Activated T-helper 9 cell treated with anti-CD3 and anti-CD28 coated beads, Interleukin-2, amount 50 U/mL, for 16 hours (primary cell): ENCODE measurements at regions not wholly inside any gene's neighbourhood (a gene's known extent, or its start where the extent isn't known, plus 50 kb on each side); places are given as distances from the start of the nearest gene placed in this dataset.
"Not testable (repeated sequence)": the region's sequence is repeated elsewhere in the genome, so short reads cannot be mapped to it uniquely, and the experiment has no call there.

Source experiments
- DNase-seq: peaks from one replicate; pipeline ENCODE4 v3.0.0-alpha.2; 2020; ENCODE audit warnings: low read depth

- no peak for DNase-seq
Measured at GRCh38 chr3:187852842-187853730, 107.8 kb upstream of the BCL6 start.

- no peak for DNase-seq
Measured at GRCh38 chr3:187855131-187855530, 109.9 kb upstream of the BCL6 start.

DNA sequence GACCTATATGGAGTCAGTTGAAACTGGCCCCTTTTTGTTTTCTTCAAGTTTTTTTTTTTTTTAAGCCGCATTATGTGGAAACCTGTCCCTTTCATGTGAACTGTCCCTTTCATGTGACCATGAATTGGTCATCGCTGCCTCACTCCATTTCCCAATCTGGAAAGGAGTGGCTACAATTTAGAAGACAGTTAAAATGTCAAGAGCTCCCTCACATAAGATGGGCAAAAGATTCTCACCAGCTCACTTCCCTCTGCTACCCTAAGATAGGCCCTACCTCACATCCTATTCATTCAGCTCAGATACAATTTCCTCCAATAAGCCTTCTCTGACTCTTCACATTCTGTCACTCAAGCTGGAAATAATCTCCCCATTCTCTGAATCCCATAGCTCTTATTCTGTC is 111.3 kb upstream of the BCL6 start:
- no peak for DNase-seq

DNA sequence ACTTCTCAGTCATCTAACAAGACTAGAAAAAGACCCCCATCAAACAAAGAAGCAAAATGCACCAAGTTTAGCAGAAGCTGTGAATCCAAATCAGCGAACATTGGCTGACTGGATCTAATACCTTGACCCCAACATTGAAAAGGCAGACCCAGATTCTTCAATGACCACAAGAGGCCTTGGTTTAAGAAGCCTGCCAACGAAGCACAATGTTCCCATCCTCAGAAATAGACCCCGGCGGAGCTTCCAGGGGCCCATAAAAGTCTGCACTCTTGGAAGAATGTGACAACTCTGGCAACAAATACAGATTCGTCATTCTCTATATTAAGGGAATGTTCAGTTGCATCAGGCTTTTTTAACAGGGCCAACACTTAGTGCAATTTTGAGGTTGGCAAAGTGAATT is 112.8 kb upstream of the BCL6 start:
- DNase-seq = no peak

DNA sequence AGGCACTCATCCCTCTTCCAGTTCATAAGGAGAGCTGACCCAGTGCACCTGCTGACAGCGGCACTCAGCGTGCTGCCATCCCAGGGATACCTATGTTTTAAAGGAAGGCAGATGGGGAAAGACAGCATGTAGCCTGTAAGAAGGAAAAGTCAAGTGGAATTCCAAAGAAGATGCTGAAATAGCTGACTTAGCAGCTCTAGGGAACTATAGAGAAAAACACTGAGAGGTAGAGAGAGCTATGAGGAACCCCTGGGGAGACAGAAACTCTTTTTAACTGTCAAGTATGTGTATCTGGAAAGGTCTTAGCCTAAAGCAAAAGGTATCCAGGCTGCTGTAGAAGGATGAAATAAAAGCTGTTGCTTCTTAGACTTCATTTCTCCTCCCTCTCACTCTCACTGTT is 113.4 kb upstream of the BCL6 start:
- DNase-seq = no peak

GRCh38 chr3:187862701-187863277 is 117.5 kb upstream of the BCL6 start:
- DNase-seq = not testable (repeated sequence)

- DNase-seq = no peak
Measured at GRCh38 chr3:187870360-187871203, 125.3 kb upstream of the BCL6 start.

DNA sequence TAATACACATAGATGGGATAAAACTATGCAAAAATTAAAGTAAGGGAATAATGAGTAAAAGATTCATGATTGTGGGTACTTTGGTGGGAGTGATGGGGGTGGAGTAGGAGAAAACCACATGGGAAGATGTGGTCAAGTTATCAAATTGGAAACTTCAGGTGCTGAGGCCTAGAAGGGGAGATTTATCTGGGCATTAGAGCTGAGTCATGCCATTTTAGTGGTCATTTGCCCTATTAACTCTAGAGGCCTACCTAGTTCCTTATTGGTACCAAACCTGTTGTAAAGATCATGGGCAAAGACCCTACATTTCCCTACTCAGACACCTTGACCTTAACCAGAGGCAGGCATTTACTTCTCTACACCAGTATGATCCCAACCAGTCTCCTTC is 125.9 kb upstream of the BCL6 start:
- no peak for DNase-seq

- no peak for DNase-seq
Measured at GRCh38 chr3:187871848-187872247, 126.6 kb upstream of the BCL6 start.

DNA sequence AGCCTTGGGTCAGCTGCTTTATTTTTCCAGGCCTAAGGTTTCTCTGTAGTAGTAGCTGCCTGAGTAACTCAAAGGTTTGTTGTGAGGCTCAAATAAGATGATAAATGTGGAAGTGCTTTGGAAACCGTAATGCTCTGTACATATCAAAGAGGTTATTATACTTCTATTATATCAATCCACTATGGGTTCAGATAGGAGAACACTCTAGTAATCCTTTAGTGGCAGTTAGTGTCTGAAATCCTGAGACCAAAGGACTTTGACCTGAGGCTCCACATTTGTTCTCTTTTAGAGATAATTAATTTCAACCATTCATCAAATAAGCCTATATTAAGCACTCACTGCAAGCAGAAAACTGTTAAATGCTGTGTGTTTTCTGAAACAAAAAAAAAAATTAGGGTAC is 128.6 kb upstream of the BCL6 start:
- no peak for DNase-seq

DNA sequence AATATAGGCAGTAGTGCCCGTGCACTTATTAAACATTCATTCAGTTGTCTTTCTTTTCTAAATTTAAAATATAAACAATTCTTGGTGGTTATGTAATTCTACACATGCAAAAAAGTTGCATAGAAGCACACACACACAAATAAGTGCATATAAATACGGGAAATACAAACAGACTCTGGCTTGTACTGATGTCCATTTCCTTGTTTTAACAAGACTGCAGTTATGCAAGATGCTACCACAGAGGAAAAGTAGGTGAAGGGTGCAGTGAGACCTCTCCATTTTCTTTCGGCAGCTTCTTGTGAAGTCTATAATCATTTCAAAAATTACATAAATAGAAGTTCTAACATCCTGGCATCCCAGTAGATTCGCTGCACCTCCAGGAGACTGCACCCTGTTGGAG is 130.6 kb upstream of the BCL6 start:
- no peak for DNase-seq

DNA sequence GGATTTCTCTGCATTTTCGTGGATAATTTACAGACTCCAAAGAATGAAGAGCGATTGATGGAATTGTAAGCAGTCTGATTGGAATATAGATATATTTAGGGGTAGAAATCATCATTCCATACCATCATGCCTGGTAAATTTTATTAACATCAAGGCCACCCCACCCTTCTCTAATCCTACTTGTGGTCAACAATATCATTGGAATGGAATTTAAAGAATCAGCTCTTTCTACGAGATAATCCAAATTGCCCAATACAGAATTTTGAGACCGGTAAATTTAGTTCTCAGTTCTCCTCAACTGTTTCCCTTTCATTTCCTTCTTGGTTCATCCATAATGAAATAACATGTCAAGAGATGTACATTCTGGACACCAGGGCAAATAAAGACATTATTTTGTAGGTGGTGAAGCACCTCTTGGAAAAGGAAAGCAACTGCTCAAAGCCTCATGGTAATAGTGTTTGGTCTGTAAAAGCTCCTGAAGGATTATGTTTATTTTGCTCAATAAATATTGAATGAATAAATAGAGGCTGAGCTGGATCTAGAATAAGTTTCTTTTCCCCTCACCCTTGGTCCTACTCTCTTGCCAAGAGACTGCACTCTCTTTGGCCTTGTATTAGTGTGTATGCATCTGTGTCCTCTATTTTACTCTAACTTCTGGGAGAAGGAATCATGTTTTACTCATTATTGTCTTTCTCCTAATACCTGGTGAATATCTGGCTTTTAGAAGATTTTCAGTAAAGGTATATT is 133.7 kb upstream of the BCL6 start:
- no peak for DNase-seq

DNA sequence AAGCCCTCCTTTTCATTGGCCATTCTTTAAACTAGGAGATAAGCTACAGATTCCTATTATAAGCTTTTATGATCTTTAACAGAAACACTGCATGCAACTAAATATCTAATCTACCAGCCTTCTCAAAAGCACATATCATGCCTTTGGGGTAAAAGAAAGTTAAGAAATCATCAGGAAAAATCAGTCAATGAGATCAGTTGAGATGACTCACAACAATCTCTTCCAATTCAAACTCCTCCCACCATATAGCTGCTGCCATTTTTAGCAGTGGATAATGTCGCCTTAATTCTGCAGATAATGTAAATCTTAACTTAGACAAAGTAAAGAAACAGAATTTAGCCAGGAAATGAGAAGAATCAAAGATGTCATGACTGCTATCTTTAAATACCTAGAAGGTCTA is 135.2 kb upstream of the BCL6 start:
- DNase-seq = no peak

- DNase-seq = no peak
Measured at GRCh38 chr3:187880851-187881250, 135.6 kb upstream of the BCL6 start.

GRCh38 chr3:187888701-187889100 is 143.4 kb upstream of the BCL6 start:
- DNase-seq = no peak

DNA sequence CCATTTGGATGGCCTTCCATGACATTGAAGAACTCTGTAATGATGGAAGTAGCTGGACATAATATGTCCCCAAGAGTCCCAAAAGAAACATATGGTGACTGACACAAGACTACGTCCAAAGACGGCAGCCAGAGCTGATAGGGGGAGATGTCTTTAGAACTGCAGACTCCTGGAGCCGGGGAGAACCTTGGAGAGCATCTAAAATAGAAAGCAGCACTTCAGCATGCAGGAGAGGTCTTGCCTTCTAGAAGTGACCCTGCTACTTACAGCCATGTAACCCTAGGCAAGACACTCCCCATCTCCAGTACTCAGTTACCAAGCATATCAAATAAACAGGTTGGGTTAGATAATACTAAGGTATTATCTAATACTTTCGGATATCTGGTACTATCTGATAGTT is 143.8 kb upstream of the BCL6 start:
- DNase-seq = no peak

- no peak for DNase-seq
Measured at GRCh38 chr3:187889601-187890404, 144.5 kb upstream of the BCL6 start.

- DNase-seq = not testable (repeated sequence)
Measured at GRCh38 chr3:187890405-187890752, 145.1 kb upstream of the BCL6 start.

DNA sequence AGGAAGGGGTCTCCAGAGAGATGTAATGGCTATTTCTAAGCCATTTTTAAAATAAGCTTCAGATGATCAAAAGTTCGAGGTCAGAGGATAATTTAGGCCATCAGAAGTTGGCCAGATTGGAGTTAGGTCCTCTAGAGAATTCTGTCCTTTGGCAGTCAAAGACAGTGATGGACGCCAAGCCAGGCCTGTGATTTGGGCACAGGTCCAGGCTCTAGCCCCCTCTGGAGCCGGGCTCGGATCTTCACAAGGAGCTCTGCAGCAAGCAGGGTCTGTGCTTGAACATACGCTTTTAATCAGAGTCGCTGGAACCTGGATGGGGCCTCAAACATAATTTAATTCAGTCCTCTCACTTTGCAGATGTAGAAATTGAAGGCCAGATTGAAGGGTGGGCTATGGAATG is 151.4 kb upstream of the BCL6 start:
- no peak for DNase-seq

GRCh38 chr3:187899246-187899645 is 154.0 kb upstream of the BCL6 start:
- no peak for DNase-seq

DNA sequence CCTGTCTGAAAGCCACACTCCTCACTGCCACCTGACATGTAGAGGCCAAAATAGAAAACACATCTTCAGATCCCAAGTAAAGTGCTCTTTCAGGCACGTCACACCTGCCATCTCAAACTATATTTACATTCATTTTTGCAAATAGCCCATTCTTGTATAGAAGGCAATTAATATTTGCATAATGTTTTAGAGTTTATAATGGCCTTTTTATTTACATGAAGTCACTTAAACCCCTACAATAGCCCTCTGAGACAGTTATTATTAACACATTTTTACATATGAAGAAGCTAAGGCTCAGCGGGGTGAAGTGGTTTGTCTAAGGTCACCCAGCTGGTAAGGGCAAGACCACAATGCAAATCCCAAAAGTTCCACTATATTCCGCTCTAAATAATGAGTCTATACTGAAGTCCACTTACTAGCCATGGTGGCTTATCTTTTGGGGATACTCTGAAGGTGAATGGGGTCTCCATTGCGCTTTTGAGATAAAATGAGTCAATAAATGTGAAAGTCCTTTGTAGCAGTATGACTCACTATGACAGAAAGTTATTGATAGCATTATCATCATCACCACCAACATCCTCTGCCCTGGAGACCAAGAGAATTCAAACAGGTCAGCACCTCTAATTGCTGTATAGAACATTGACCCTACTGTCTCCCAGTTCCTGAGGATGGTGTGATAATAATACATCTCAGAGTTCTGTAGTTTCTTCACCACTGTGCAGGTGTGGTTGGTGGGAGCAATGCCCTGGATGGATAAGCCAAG is 155.9 kb upstream of the BCL6 start:
- no peak for DNase-seq
